Limb (tissue), 2 donors: ENCODE measurements at regions not wholly inside any gene's neighbourhood (a gene's known extent, or its start where the extent isn't known, plus 50 kb on each side); places are given as distances from the start of the nearest gene placed in this dataset.
"Not testable (repeated sequence)": the region's sequence is repeated elsewhere in the genome, so short reads cannot be mapped to it uniquely, and the experiment has no call there.

Experiments used
- DNase-seq, 2 donors: peaks; one replicate each; pipeline ENCODE4 v3.0.0-alpha.2; 2016; ENCODE audit errors: extremely low spot score in 2 of 2

- no peak for DNase-seq
Observed at GRCh38 chr4:95898226-95898625, 58.3 kb downstream of the PDHA2 start.

GRCh38 chr4:95909211-95909610 lies 69.3 kb downstream of the PDHA2 start:
- no peak for DNase-seq

DNA sequence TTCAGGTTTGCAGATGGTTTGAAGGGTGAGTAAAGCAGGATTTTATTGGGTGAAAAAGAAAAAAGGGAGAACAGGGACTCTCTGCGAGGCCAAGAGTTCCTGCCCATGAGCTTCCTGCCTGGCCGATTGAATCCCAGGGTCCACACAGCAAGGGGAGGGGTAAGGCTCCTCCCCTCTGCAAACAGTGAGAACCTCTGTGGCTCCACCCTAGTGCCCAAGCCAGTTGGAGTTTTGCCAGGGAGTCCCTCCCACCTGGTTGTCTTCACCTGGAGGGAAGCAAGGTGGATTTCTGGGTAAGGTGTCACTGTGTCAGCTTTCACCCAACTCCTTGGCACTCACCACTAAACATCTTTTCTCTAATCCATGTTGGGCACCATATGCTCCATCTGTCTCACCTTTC lies 70.9 kb downstream of the PDHA2 start:
- no peak for DNase-seq

GRCh38 chr4:95921470-95921869 lies 81.6 kb downstream of the PDHA2 start:
- DNase-seq, result no peak

- no peak for DNase-seq
Observed at GRCh38 chr4:95929448-95930064, 89.7 kb downstream of the PDHA2 start.

GRCh38 chr4:95939141-95939540 lies 99.2 kb downstream of the PDHA2 start:
- no peak for DNase-seq

DNA sequence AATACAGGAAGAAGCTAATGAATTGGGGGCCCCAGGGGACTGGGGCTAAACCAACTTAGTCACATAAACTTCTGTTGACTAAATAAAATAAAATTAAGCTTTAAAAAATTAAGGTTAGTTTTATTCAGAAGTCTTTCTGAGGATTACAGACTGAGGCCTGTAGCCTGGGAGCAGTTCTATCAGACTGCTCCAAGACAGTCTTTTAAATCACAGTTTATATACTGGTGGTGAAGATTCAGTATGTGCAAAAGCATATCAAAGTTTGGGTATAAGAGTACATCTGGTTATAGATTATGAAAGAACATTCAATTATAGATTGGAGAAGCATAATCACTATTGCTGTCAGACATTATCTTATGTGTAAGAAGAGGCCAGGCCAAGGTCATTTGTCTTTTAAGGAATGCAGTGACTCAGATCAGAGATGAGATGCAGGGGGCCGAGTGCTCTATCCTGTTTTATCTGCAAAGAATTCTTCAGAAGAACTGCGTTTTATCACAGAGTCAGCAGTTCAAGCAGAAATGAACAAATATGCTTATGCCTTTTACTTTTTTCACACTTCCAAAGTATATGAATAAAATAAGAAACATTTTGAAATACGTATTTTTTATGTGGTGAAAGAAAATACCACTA lies 109.4 kb downstream of the PDHA2 start:
- DNase-seq, result no peak

DNA sequence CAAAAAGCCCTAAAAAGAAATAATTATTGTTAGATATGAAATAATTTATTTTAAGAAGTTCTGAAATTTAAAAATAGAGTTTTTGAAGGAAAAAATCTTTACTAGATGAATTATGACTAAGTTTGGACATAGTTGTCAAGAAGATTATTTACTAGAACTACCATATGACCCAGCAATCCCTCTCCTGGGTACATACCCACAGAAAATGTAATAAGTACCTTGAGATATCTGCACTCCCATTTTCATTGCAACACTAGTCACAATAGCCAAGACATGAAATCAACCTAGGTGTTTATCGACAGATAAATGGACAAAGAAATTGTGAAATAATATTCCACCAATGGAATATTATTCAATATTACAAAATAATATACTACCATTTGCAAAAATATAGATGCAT lies 109.9 kb downstream of the PDHA2 start:
- no peak for DNase-seq

GRCh38 chr4:95952538-95952937 lies 112.6 kb downstream of the PDHA2 start:
- not testable (repeated sequence) for DNase-seq

DNA sequence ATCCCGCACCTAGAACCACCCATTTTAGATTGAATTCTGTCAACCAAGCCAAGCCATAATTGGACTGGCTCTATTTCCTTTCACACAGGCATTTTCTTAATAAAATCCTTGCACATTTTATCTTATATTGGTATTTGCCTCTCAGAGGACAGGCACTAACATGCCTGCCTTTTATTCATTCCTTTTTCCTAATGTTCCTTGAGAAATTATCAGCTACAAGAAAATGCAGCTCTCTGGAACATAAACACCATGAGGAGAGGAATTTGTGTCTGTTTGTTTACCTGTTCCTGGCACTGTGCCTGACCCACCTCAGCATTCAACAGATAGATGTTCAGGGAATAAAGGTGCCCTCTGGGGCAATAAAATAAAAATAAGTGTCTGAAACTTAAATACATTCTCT lies 116.2 kb downstream of the PDHA2 start:
- DNase-seq, result no peak

DNA sequence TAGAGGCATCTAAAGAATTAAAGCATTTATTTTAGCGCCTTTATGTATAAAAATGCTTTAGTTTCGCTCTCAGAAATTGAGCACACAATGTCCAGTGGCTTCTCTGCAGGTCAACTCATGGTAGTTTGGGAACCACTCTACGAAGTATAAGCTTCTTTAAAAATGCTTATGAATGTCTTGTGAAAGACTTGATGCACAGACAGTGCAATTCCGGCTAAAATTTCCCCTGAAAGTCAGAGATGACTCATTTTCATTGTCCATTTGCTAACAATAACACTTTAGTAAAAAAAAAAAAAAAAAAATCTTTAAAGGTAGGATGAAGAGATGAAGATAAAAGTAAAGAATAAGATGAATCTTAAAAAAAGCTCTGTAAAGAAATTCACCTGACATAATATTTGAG lies 117.2 kb downstream of the PDHA2 start:
- no peak for DNase-seq

DNA sequence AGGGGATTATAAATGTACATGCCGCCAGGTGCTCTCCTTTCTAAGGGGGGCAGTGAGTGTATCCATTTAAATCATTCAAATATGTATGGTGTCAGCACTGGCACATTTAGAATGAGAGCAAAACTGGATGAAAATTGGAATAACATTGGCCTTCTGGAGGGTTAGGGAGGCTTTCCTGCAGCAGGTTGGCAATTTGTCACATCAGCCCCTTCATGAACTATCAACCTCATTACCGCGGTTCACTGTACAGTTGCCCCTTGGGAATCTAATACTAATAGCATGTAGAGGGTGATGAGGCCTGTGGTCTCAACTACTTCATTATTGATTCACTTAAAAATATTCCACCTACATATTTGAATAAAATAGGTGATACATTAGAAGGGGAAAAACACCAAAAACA lies 117.9 kb downstream of the PDHA2 start:
- no peak for DNase-seq

- DNase-seq, result no peak
Observed at GRCh38 chr4:95959182-95959581, 119.3 kb downstream of the PDHA2 start.

DNA sequence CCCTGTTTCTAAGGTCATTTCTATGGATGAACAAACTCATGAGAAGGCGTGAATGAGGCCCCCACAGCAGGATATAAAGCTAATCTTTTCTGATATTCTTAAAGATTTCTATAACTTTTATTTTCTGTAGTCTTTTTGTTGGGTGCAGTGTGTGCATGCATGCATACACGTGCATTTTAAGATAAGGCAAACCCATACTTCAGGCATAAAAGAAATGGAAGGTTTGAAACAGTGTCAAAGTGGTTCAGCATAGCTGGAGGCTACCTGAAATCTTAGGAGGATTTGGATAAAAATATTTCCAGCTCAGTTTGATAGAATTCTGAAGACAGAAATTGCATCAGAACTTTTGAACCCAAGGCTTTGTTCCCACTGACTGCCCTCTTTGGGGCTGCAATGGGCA lies 119.7 kb downstream of the PDHA2 start:
- no peak for DNase-seq

DNA sequence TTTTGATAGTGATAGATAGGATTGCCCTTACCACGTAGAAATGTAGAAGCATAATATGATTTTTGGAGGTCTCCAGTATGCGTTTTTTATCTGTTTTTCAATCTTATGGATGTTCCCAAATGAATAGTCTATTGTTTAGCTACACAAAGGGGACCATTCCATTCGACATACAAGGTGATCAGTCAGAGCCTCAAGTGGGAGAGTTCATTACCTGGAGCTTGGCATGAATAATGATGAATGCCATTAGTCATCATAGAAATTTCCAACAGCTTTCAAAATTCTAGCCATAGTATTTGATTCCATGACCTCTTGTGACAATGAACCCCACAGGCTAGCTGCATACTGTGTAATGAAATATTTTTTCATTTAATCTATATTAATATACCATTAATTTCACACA lies 123.6 kb downstream of the PDHA2 start:
- DNase-seq, result no peak

GRCh38 chr4:95979961-95980876 lies 140.3 kb downstream of the PDHA2 start:
- DNase-seq, result no peak

DNA sequence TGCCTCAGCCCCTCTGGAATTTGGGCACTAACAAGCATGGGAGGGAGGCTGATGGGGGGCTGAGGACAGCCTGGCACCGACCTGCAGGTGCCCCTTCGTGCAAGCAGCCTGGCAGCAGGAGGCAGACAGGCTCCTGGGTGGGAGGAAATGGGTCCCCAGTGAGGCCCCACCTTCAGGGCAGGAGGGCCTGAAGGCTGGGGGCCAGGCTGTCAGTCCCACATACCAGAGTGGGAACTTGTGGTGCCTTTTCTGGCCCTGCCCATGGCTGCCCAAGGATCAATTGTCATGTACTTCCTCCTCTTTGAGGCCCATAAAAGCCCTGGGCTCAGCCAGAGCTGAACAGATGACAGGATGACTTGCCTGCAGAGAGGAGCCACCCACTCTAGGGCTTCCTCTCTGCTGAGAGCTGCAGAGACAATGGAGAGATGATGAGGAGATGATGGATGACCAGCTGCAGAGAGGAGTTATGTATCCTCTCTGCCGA lies 141.0 kb downstream of the PDHA2 start:
- DNase-seq, result no peak

DNA sequence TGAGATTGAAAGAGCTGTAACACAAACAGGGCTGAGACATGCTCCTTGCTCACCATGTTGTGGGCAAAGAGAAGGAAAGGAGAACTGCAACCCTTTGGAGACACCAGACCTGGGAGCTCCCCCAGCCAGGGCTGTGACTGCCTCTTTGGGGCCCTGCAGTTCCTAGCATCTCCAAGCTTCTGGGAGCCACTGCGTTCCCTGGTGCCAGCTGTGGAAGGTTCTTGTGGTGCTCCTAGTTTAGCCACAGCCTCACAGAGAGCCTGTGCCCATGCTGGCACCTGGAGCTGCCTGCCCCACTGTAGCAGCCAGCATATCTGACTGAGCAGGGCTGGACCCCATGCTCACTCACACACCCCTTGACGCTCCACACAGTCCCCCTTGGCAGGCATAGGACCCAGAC lies 141.7 kb downstream of the PDHA2 start:
- DNase-seq, result no peak

DNA sequence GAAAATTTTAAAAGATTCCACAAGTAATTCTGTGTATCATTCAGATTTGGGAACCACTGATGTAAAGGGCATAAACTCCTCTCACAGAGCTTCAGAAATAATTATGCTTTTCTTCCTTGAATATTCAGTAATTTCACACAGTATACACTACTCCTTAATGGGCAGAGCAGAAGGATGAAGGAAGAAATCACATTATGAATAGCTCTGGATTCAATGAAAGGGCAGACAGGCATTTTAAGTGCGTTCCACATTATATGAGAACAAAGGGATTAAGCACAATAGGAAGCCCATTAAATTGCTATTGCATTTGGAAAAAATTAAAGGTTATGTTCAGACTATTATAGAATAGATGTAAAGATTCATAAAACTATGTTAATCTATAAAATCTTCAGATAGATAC lies 142.6 kb downstream of the PDHA2 start:
- DNase-seq, result no peak

- no peak for DNase-seq
Observed at GRCh38 chr4:95984081-95984480, 144.2 kb downstream of the PDHA2 start.

GRCh38 chr4:95985051-95985450 lies 145.2 kb downstream of the PDHA2 start:
- DNase-seq, result no peak

DNA sequence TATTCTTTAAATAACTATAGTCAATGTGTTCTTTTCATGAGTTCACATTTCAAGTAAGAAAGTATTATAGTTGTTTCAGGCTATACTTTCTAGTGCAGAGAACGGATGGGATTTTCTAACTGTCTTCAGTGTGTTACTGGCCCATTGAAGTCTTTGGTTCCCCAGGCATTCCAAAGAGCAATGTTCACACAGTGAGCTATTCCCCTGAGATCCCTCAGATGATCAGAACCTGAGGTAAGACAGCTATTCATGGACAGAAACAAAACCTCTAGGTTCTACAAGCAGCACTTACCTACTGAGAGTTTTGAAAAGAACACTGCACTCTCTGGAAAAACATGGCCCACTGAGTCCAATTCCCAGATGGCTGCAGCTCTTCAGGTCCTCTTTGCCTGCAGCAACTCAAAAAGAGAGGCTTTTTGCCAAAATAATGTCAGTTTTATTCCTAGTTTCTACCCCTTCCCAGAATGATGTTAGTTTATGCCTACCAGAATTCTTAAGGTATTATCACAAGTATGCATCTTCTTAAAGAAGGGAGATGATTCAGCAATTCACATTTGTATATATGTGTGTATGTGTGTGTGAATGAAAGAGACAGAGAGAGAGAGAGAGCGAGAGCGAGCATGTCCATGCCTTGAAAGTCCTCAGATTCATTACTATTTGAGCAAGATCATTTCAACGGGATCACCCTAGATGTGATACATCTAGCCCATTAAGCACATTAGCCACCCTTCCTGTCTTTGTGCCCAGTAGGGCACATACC lies 146.1 kb downstream of the PDHA2 start:
- DNase-seq, result no peak
